ENCODE measurements at regions not wholly inside any gene's neighbourhood (a gene's known extent, or its start where the extent isn't known, plus 50 kb on each side); places are given as distances from the start of the nearest gene placed in this dataset.

- DNase-seq (ENCODE audit: low read depth): no peak
Measured at GRCh38 chr19:28509079-28509895, 703.7 kb downstream of the UQCRFS1 start.

GRCh38 chr19:28508666-28509065 lies 704.3 kb downstream of the UQCRFS1 start:
- DNase-seq (ENCODE audit: low read depth): no peak

- DNase-seq (ENCODE audit: low read depth): no peak
Measured at GRCh38 chr19:28505933-28506332, 707.0 kb downstream of the UQCRFS1 start.

GRCh38 chr19:28505134-28505533 lies 707.8 kb downstream of the UQCRFS1 start:
- DNase-seq (ENCODE audit: low read depth): no peak

- DNase-seq (ENCODE audit: low read depth): no peak
Measured at GRCh38 chr19:28504727-28505126, 708.2 kb downstream of the UQCRFS1 start.

- DNase-seq (ENCODE audit: low read depth): no peak
Measured at GRCh38 chr19:28504139-28504538, 708.8 kb downstream of the UQCRFS1 start.

GRCh38 chr19:28502879-28503734 lies 709.8 kb downstream of the UQCRFS1 start:
- DNase-seq (ENCODE audit: low read depth): no peak

GRCh38 chr19:28501976-28502375 lies 711.0 kb downstream of the UQCRFS1 start:
- no peak for DNase-seq (ENCODE audit: low read depth)

- no peak for DNase-seq (ENCODE audit: low read depth)
Measured at GRCh38 chr19:28500982-28501630, 711.8 kb downstream of the UQCRFS1 start.

GRCh38 chr19:28500296-28500695 lies 712.7 kb downstream of the UQCRFS1 start:
- no peak for DNase-seq (ENCODE audit: low read depth)

- DNase-seq (ENCODE audit: low read depth): no peak
Measured at GRCh38 chr19:28498404-28498976, 714.5 kb downstream of the UQCRFS1 start.

- DNase-seq (ENCODE audit: low read depth): no peak
Measured at GRCh38 chr19:28497887-28498286, 715.1 kb downstream of the UQCRFS1 start.

GRCh38 chr19:28497137-28497536 lies 715.8 kb downstream of the UQCRFS1 start:
- DNase-seq (ENCODE audit: low read depth): no peak

GRCh38 chr19:28495046-28495445 lies 717.9 kb downstream of the UQCRFS1 start:
- DNase-seq (ENCODE audit: low read depth): no peak

- no peak for DNase-seq (ENCODE audit: low read depth)
Measured at GRCh38 chr19:28494461-28494860, 718.5 kb downstream of the UQCRFS1 start.

GRCh38 chr19:28493884-28494283 lies 719.1 kb downstream of the UQCRFS1 start:
- no peak for DNase-seq (ENCODE audit: low read depth)

- DNase-seq (ENCODE audit: low read depth): no peak
Measured at GRCh38 chr19:28492621-28493020, 720.3 kb downstream of the UQCRFS1 start.

- no peak for DNase-seq (ENCODE audit: low read depth)
Measured at GRCh38 chr19:28492201-28492600, 720.8 kb downstream of the UQCRFS1 start.

GRCh38 chr19:28489776-28490175 lies 723.2 kb downstream of the UQCRFS1 start:
- DNase-seq (ENCODE audit: low read depth): no peak

GRCh38 chr19:28489126-28489660 lies 723.8 kb downstream of the UQCRFS1 start:
- DNase-seq (ENCODE audit: low read depth): no peak

GRCh38 chr19:28487999-28488398 lies 725.0 kb downstream of the UQCRFS1 start:
- DNase-seq (ENCODE audit: low read depth): no peak

- no peak for DNase-seq (ENCODE audit: low read depth)
Measured at GRCh38 chr19:28486926-28487325, 726.0 kb downstream of the UQCRFS1 start.
